Neuronal stem cell (in vitro differentiated cells): ENCODE measurements at regions not wholly inside any gene's neighbourhood (a gene's known extent, or its start where the extent isn't known, plus 50 kb on each side); places are given as distances from the start of the nearest gene placed in this dataset.

Source experiments
- DNase-seq: peaks from one replicate; pipeline ENCODE4 v3.0.0-alpha.2; 2013; ENCODE audit warnings: low spot score
- H2AFZ ChIP-seq: one replicate; pipeline ENCODE4 v1.6.1; 2013; ENCODE audit warnings: mild to moderate bottlenecking, low read length, inconsistent platforms
- H2AK5ac ChIP-seq: 2 replicates; pipeline ENCODE4 v1.6.1; 2013; ENCODE audit warnings: low read depth, mild to moderate bottlenecking, inconsistent platforms, low read length, moderate library complexity, mixed read lengths
- H2BK120ac ChIP-seq: 2 replicates; pipeline ENCODE4 v1.6.1; 2013; ENCODE audit warnings: low read depth, mild to moderate bottlenecking, inconsistent platforms, low read length, moderate library complexity, mixed read lengths
- H2BK12ac ChIP-seq: one replicate; pipeline ENCODE4 v1.6.1; 2013; ENCODE audit warnings: low read length, inconsistent platforms
- H2BK15ac ChIP-seq: 2 replicates; pipeline ENCODE4 v1.6.1; 2013; ENCODE audit warnings: mild to moderate bottlenecking, low read length, inconsistent platforms, mixed read lengths
- H2BK5ac ChIP-seq: one replicate; pipeline ENCODE4 v1.6.1; 2013; ENCODE audit warnings: inconsistent platforms, mild to moderate bottlenecking, low read length, moderate library complexity
- H3K14ac ChIP-seq: one replicate; pipeline ENCODE4 v1.6.1; 2013; ENCODE audit warnings: low read length, inconsistent platforms
- H3K18ac ChIP-seq: 2 replicates; pipeline ENCODE4 v1.6.1; 2013; ENCODE audit warnings: low read length, inconsistent platforms
- H3K23ac ChIP-seq: 2 replicates; pipeline ENCODE4 v1.6.1; 2013; ENCODE audit warnings: low read depth, mild to moderate bottlenecking, mixed read lengths, low read length, inconsistent platforms; ENCODE audit not compliant: poor library complexity
- H3K27ac ChIP-seq: replicated peaks from 3 replicates; pipeline ENCODE4 v1.5.1; 2013; ENCODE audit warnings: low read length, inconsistent platforms
- H3K27me3 ChIP-seq, 3 experiments: 2 replicates each; pipeline ENCODE4 v1.6.1; 2013; ENCODE audit warnings: low read length in 3 of 3, mild to moderate bottlenecking in 2 of 3, inconsistent platforms in 1 of 3, low read depth in 1 of 3, mixed read lengths in 1 of 3, moderate library complexity in 1 of 3; ENCODE audit not compliant: control insufficient read depth in 3 of 3, insufficient read depth in 3 of 3
- H3K36me3 ChIP-seq, 2 donors: replicated peaks in 1 of 2; 2 replicates each; pipeline ENCODE4 v1.6.1; 2013; ENCODE audit warnings: low read length in 2 of 2; ENCODE audit not compliant: control insufficient read depth in 2 of 2, insufficient read depth in 2 of 2
- H3K4ac ChIP-seq: 2 replicates; pipeline ENCODE4 v1.6.1; 2013; ENCODE audit warnings: inconsistent platforms, mild to moderate bottlenecking, low read length, moderate library complexity
- H3K4me1 ChIP-seq, 2 donors: 1 replicate in 1 of 2; 2 replicates in 1 of 2; pipeline ENCODE4 v1.6.1; 2013; ENCODE audit warnings: low read length in 2 of 2, low read depth in 1 of 2; ENCODE audit not compliant: control insufficient read depth in 2 of 2, insufficient read depth in 1 of 2
- H3K4me2 ChIP-seq: one replicate; pipeline ENCODE4 v1.6.1; 2013; ENCODE audit warnings: mild to moderate bottlenecking, low read length, inconsistent platforms; ENCODE audit not compliant: insufficient read depth, poor library complexity, severe bottlenecking
- H3K4me3 ChIP-seq, 2 donors: 2 replicates each; pipeline ENCODE4 v1.5.1; 2013; ENCODE audit warnings: low read length in 2 of 2, mild to moderate bottlenecking in 2 of 2, inconsistent platforms in 1 of 2, moderate library complexity in 1 of 2
- H3K79me1 ChIP-seq: one replicate; pipeline ENCODE4 v1.6.1; 2013; ENCODE audit warnings: low read depth, mild to moderate bottlenecking, inconsistent platforms, low read length, moderate library complexity
- H3K9ac ChIP-seq: one replicate; pipeline ENCODE4 v1.6.1; 2013; ENCODE audit warnings: mild to moderate bottlenecking, low read depth, low read length, inconsistent platforms; ENCODE audit not compliant: poor library complexity
- H3K9me3 ChIP-seq, 2 donors: replicated peaks in 1 of 2; 2 replicates each; pipeline versions ENCODE3 to v1.6.1; 2013; ENCODE audit warnings: low read length in 2 of 2, mild to moderate bottlenecking in 2 of 2, inconsistent platforms in 1 of 2, low read depth in 1 of 2, mixed read lengths in 1 of 2, moderate library complexity in 1 of 2; ENCODE audit not compliant: control insufficient read depth in 2 of 2, insufficient read depth in 1 of 2
- H4K8ac ChIP-seq: one replicate; pipeline ENCODE4 v1.6.1; 2013; ENCODE audit warnings: low read depth, mild to moderate bottlenecking, inconsistent platforms, low read length, moderate library complexity
- H4K91ac ChIP-seq: one replicate; pipeline ENCODE4 v1.6.1; 2013; ENCODE audit warnings: low read length, low read depth, mild to moderate bottlenecking, inconsistent platforms; ENCODE audit not compliant: poor library complexity
- WGBS, 2 donors: extraction: QIAGEN DNeasy Blood & Tissue Kit; methylation state at CpG; one replicate each; pipeline ENCODE4 v1.1.7; 2013; ENCODE audit warnings: missing lambda C conversion rate in 2 of 2, mixed read lengths in 1 of 2; ENCODE audit not compliant: insufficient read length in 2 of 2, insufficient replicate concordance in 1 of 2; ENCODE audit errors: extremely low coverage in 2 of 2; 5-methylcytosine and 5-hydroxymethylcytosine counted together

DNA sequence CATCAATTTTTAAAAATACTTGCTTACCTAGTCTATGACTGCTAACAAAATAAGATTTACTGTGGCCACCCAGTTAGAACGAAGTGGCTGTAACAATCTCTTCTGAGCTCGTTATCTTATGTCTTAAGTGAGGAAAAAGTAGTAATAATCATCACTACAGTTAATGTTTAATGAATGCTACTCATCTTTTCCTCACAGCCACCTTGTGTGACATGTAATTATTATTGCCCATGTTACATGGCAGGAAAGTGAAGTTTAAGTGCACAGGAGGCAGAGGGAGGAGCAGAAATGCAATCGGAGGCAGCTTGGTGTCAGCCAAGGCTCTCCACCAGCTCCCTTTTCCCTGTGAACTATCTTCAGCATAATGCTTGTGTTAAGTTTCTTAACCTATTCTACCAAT lies 260.3 kb downstream of the B3GLCT start:
- Histone ChIP-seq H3K9me3 (peaks cover 0 to 2% of the 10 kb centered on the region in 2 donors), H3K9ac (no peak overlapping the region), H3K27me3 (no peaks in the 10 kb centered on the region), H3K14ac (no peak overlapping the region), H3K4me3 (no peak overlapping the region), H2AFZ (no peak overlapping the region), H3K4ac (no peak overlapping the region), H3K18ac (no peak overlapping the region), H2BK120ac (no peak overlapping the region), H4K91ac (no peak overlapping the region), H2AK5ac (no peak overlapping the region), H3K4me2 (no peak overlapping the region), H2BK15ac (no peak overlapping the region), H2BK5ac (no peak overlapping the region), H3K27ac (no peak overlapping the region), H3K79me1 (no peaks in the 10 kb centered on the region), H3K23ac (no peak overlapping the region), H3K4me1 (no peaks in the 10 kb centered on the region), H3K36me3 (no peaks in the 10 kb centered on the region), H2BK12ac (no peak overlapping the region), H4K8ac (no peak overlapping the region)
- no CpG with 5 or more reads among the region's 3 CpGs for WGBS, 2 donors
- no peak for DNase-seq

- Histone ChIP-seq H3K27ac (no peak overlapping the region), H3K9ac (no peak overlapping the region), H3K79me1 (no peaks in the 10 kb centered on the region), H3K23ac (no peak overlapping the region), H3K4me2 (no peak overlapping the region), H2AFZ (no peak overlapping the region), H3K9me3 (peaks cover 0 to 2% of the 10 kb centered on the region in 2 donors), H2BK5ac (no peak overlapping the region), H2BK120ac (no peak overlapping the region), H2AK5ac (no peak overlapping the region), H3K4me3 (no peak overlapping the region), H4K8ac (no peak overlapping the region), H4K91ac (no peak overlapping the region), H3K27me3 (no peaks in the 10 kb centered on the region), H3K14ac (no peak overlapping the region), H3K36me3 (no peaks in the 10 kb centered on the region), H2BK15ac (no peak overlapping the region), H3K4ac (no peak overlapping the region), H3K4me1 (no peaks in the 10 kb centered on the region), H2BK12ac (no peak overlapping the region), H3K18ac (no peak overlapping the region)
- no CpG with 5 or more reads among the region's 5 CpGs for WGBS, 2 donors
- no peak for DNase-seq
Observed at GRCh38 chr13:31461923-31462322, 262.1 kb downstream of the B3GLCT start.

DNA sequence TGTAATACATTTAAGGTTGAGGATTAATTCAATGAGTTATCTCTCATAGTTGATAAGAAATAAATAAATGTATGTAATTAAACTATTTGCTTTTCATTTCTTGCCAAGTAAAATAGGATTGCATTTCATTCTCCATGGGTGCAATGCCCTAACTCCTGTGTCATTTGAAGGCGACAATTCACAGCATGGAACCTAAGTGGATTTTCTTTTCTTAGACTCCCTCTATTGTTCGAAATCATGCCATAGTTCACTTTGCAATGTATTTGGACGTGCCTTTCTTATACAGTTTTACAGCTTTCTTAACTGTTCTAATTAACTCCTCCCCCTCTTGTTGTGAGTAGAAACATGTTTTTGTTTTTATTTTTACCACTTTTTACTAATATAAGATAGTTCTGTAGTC lies 263.0 kb downstream of the B3GLCT start:
- no peak overlapping the region for H3K27ac ChIP-seq
- H2BK120ac ChIP-seq, result no peak overlapping the region
- no peak overlapping the region for H2BK5ac ChIP-seq
- no peak overlapping the region for H2BK12ac ChIP-seq
- no peak for DNase-seq
- H3K36me3 ChIP-seq, result no peaks in the 10 kb centered on the region
- H3K23ac ChIP-seq, result no peak overlapping the region
- H3K27me3 ChIP-seq, result no peaks in the 10 kb centered on the region
- no peak overlapping the region for H2AK5ac ChIP-seq
- H3K14ac ChIP-seq, result no peak overlapping the region
- H3K18ac ChIP-seq, result no peak overlapping the region
- no peaks in the 10 kb centered on the region for H3K4me1 ChIP-seq
- no peak overlapping the region for H3K4me2 ChIP-seq
- no peak overlapping the region for H3K4ac ChIP-seq
- no peak overlapping the region for H3K9ac ChIP-seq
- H3K79me1 ChIP-seq, result no peaks in the 10 kb centered on the region
- H4K91ac ChIP-seq, result no peak overlapping the region
- no CpG with 5 or more reads among the region's 3 CpGs for WGBS, 2 donors
- H3K9me3 ChIP-seq, result peaks cover 0 to 2% of the 10 kb centered on the region in 2 donors
- H4K8ac ChIP-seq, result no peak overlapping the region
- H3K4me3 ChIP-seq, result no peak overlapping the region
- H2AFZ ChIP-seq, result no peak overlapping the region
- H2BK15ac ChIP-seq, result no peak overlapping the region

GRCh38 chr13:31468114-31468902 lies 268.5 kb downstream of the B3GLCT start:
- Histone ChIP-seq H2AFZ (no peak overlapping the region), H3K4me2 (no peak overlapping the region), H3K79me1 (no peaks in the 10 kb centered on the region), H2BK12ac (no peak overlapping the region), H3K36me3 (no peaks in the 10 kb centered on the region), H3K27ac (no peak overlapping the region), H3K4me3 (no peak overlapping the region), H3K27me3 (peaks cover 0 to 3% (median 0%) of the 10 kb centered on the region in 3 experiments), H2AK5ac (no peak overlapping the region), H4K8ac (no peak overlapping the region), H3K18ac (no peak overlapping the region), H3K4me1 (no peaks in the 10 kb centered on the region), H3K23ac (no peak overlapping the region), H4K91ac (no peak overlapping the region), H3K9ac (no peak overlapping the region), H3K14ac (no peak overlapping the region), H2BK5ac (no peak overlapping the region), H2BK120ac (no peak overlapping the region), H3K9me3 (no peaks in the 10 kb centered on the region), H3K4ac (no peak overlapping the region), H2BK15ac (no peak overlapping the region)
- WGBS, 2 donors, result no CpG with 5 or more reads among the region's 12 CpGs
- no peak for DNase-seq
